GM23338 (cell line): ENCODE measurements at regions not wholly inside any gene's neighbourhood (a gene's known extent, or its start where the extent isn't known, plus 50 kb on each side); places are given as distances from the start of the nearest gene placed in this dataset.

ENCODE experiments used
- CREB1 ChIP-seq: fragments of 250-450 bp; sonication (Bioruptor Pico); IDR thresholded peaks from 2 replicates; pipeline ENCODE4 v1.5.0; 2020; ENCODE audit warnings: low read depth, mild to moderate bottlenecking, moderate library complexity
- EZH2 ChIP-seq: fragments of 200-600 bp; sonication (generic); IDR thresholded peaks from one replicate; pipeline ENCODE4 v1.8.0; 2017; ENCODE audit warnings: antibody characterized with exemption, mild to moderate bottlenecking, low read depth; ENCODE audit not compliant: unreplicated experiment
- EZH2phosphoT487 ChIP-seq: fragments of 200-600 bp; sonication (generic); IDR thresholded peaks from one replicate; pipeline ENCODE4 v1.8.1; 2018; ENCODE audit warnings: antibody characterized with exemption; ENCODE audit not compliant: unreplicated experiment
- JUNB ChIP-seq: IDR thresholded peaks from one replicate; pipeline ENCODE4 v1.6.1; 2016; ENCODE audit warnings: antibody characterized with exemption; ENCODE audit not compliant: unreplicated experiment
- POLR2AphosphoS5 ChIP-seq: IDR thresholded peaks from 2 replicates; pipeline ENCODE4 v1.6.1; 2016; ENCODE audit warnings: antibody characterized with exemption, low read depth
- ZNF331 ChIP-seq: fragments of 250-450 bp; sonication (Bioruptor Pico); IDR thresholded peaks from 2 replicates; pipeline ENCODE4 v1.5.0; 2020; ENCODE audit warnings: low read depth, mild to moderate bottlenecking, moderate library complexity
- TF ChIP-seq, protein P1 (sequence below), 2 experiments: fragments of 200-600 bp in 1 of 2; sonication (generic) in 1 of 2; conservative IDR thresholded peaks; 2 replicates each; pipeline versions ENCODE4 v1.5.1 to v1.6.1; 2016 to 2017; ENCODE audit warnings: antibody characterized with exemption in 2 of 2, low read depth in 2 of 2, mild to moderate bottlenecking in 2 of 2, moderate library complexity in 1 of 2
- TF ChIP-seq, protein P2 (sequence below): IDR thresholded peaks from one replicate; pipeline ENCODE4 v1.6.1; 2018; ENCODE audit warnings: antibody characterized with exemption; ENCODE audit not compliant: unreplicated experiment
- TF ChIP-seq, protein P3 (sequence below): IDR thresholded peaks from 2 replicates; pipeline ENCODE4 v1.6.1; 2016; ENCODE audit warnings: antibody characterized with exemption

DNA sequence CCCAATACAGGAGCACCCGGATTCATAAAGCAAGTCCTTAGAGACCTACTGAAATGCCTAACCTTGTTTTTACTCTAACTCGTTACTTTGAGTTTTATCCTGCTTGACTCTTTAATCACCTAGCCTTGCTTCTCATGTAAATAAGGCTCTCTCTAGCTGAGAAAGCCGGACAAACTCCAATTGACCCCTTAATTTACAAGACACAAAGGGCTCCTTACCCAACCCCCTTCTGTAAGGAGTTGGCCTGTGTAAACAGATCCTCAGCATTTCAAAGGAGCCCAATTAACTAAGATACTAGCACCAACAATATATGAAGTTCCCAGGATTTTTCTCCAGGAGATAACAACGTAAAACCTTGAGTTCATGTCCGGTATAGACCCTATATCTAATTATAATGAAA is 61.7 kb downstream of the CT47B1 start:
- TF ChIP-seq EZH2 = no peak
- TF ChIP-seq, protein P1, sequence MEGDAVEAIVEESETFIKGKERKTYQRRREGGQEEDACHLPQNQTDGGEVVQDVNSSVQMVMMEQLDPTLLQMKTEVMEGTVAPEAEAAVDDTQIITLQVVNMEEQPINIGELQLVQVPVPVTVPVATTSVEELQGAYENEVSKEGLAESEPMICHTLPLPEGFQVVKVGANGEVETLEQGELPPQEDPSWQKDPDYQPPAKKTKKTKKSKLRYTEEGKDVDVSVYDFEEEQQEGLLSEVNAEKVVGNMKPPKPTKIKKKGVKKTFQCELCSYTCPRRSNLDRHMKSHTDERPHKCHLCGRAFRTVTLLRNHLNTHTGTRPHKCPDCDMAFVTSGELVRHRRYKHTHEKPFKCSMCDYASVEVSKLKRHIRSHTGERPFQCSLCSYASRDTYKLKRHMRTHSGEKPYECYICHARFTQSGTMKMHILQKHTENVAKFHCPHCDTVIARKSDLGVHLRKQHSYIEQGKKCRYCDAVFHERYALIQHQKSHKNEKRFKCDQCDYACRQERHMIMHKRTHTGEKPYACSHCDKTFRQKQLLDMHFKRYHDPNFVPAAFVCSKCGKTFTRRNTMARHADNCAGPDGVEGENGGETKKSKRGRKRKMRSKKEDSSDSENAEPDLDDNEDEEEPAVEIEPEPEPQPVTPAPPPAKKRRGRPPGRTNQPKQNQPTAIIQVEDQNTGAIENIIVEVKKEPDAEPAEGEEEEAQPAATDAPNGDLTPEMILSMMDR (conservative IDR thresholded peaks at IDR 0.05; ENCODE audit: low read depth in 2 of 2) = no peak
- no peak for TF ChIP-seq CREB1 (CRISPR knock-in tag)
- TF ChIP-seq, protein P2, sequence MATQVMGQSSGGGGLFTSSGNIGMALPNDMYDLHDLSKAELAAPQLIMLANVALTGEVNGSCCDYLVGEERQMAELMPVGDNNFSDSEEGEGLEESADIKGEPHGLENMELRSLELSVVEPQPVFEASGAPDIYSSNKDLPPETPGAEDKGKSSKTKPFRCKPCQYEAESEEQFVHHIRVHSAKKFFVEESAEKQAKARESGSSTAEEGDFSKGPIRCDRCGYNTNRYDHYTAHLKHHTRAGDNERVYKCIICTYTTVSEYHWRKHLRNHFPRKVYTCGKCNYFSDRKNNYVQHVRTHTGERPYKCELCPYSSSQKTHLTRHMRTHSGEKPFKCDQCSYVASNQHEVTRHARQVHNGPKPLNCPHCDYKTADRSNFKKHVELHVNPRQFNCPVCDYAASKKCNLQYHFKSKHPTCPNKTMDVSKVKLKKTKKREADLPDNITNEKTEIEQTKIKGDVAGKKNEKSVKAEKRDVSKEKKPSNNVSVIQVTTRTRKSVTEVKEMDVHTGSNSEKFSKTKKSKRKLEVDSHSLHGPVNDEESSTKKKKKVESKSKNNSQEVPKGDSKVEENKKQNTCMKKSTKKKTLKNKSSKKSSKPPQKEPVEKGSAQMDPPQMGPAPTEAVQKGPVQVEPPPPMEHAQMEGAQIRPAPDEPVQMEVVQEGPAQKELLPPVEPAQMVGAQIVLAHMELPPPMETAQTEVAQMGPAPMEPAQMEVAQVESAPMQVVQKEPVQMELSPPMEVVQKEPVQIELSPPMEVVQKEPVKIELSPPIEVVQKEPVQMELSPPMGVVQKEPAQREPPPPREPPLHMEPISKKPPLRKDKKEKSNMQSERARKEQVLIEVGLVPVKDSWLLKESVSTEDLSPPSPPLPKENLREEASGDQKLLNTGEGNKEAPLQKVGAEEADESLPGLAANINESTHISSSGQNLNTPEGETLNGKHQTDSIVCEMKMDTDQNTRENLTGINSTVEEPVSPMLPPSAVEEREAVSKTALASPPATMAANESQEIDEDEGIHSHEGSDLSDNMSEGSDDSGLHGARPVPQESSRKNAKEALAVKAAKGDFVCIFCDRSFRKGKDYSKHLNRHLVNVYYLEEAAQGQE = no peak
- TF ChIP-seq POLR2AphosphoS5 = no peak
- TF ChIP-seq, protein P3, sequence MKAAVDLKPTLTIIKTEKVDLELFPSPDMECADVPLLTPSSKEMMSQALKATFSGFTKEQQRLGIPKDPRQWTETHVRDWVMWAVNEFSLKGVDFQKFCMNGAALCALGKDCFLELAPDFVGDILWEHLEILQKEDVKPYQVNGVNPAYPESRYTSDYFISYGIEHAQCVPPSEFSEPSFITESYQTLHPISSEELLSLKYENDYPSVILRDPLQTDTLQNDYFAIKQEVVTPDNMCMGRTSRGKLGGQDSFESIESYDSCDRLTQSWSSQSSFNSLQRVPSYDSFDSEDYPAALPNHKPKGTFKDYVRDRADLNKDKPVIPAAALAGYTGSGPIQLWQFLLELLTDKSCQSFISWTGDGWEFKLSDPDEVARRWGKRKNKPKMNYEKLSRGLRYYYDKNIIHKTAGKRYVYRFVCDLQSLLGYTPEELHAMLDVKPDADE = no peak
- TF ChIP-seq EZH2phosphoT487 = no peak
- no peak for TF ChIP-seq JUNB
- TF ChIP-seq ZNF331 (CRISPR knock-in tag) = no peak
